Esophagus mucosa (tissue), 1 donor: ENCODE measurements at regions not wholly inside any gene's neighbourhood (a gene's known extent, or its start where the extent isn't known, plus 50 kb on each side); places are given as distances from the start of the nearest gene placed in this dataset.

ENCODE experiments used
- ATAC-seq: fragments of 200-7000 bp; cut with Tn5 transposase; one replicate; pipeline ENCODE4 v1.9.1; 2020
- donor health status: DM: yes; HTN: yes; CAD: no.

- no peak for ATAC-seq
These were observed 60.2 kb downstream of the ADAMTS1 start for GRCh38 chr21:26784974-26785373.

GRCh38 chr21:26783466-26784195, 61.6 kb downstream of the ADAMTS1 start:
- no peak for ATAC-seq

DNA sequence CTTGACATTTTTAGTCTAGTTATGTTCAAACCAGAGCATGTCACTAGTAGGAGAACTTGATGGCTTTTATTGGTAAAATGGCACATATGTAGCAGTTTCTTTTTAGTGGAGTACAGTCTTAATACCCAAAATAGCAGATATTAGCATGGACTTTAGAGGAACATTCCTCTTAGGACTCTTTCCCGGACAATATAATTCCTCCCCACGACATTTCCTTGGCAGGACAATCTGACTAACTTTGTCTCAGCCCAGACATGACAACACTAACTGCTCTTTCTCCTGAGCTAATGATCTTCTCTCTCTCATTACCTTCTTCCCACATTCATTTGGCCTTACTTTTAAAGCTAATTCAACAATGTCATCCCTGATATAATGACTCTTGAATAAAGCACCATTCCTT, 62.5 kb downstream of the ADAMTS1 start:
- no peak for ATAC-seq

GRCh38 chr21:26782331-26782730, 62.9 kb downstream of the ADAMTS1 start:
- ATAC-seq: no peak

GRCh38 chr21:26781331-26781730, 63.9 kb downstream of the ADAMTS1 start:
- no peak for ATAC-seq

- no peak for ATAC-seq
These were observed 68.0 kb downstream of the ADAMTS1 start for GRCh38 chr21:26777166-26777565.

GRCh38 chr21:26776310-26777021, 68.7 kb downstream of the ADAMTS1 start:
- ATAC-seq: no peak

DNA sequence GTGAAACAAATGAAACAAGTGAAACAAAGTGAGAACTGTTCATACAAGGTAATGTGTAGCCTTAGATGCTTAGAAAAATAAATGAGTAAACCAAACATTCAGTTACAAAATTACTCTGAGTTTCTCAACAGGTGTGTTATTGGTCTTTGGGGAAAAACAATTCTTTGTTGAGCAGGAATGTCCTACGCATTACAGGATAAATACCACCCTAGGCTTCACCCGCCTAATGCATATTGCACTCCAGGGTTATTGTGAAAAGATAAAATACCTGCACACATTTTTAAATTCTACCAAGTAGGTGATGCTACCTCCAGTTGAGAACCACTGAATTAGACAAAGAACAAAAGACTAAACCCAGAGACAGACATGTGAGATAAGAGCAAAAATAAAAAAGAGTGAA, 72.2 kb downstream of the ADAMTS1 start:
- ATAC-seq: no peak

- no peak for ATAC-seq
These were observed 75.5 kb downstream of the ADAMTS1 start for GRCh38 chr21:26769613-26770188.

- ATAC-seq: no peak
These were observed 78.3 kb downstream of the ADAMTS1 start for GRCh38 chr21:26766826-26767325.

DNA sequence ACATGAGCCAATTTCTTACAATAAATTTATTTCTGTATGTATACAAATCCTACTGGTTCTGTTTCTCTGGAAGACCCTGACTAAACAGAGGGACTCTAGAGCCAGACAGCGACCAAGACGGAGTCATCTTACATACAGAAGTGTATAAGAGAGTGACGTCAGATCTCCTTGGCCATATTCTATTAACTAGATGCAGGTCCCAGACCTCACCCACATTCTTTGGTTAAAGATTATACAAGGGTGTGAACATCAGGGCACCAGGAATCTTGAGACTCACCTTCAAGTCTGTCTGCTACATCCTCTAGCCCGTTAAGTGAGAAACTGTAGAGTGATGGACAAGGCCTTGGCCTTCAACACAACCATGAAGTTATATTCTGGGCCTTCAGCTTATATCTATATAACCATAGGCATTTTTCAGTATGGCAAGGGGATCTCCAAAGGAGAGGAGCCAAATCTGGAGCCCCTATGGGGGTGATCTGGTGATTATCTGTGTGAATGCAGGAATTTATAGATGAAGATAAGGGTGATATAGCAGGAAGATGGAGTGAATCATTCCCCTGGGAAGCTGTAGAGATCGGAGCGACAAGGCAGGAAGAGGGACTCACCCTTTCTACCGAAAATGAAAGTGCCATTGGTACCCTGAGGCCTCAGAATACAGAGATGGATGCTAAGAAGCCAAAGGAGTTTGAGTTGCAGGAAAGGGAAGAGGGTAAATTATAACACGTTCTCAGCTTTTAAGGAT, 83.9 kb downstream of the ADAMTS1 start:
- ATAC-seq: no peak

- no peak for ATAC-seq
These were observed 85.5 kb downstream of the ADAMTS1 start for GRCh38 chr21:26759731-26760130.

- ATAC-seq: no peak
These were observed 86.9 kb downstream of the ADAMTS1 start for GRCh38 chr21:26758083-26758880.

GRCh38 chr21:26756491-26757159, 88.6 kb downstream of the ADAMTS1 start:
- ATAC-seq: no peak

GRCh38 chr21:26754853-26755252, 90.4 kb downstream of the ADAMTS1 start:
- no peak for ATAC-seq

GRCh38 chr21:26753822-26754221, 91.4 kb downstream of the ADAMTS1 start:
- ATAC-seq: no peak

DNA sequence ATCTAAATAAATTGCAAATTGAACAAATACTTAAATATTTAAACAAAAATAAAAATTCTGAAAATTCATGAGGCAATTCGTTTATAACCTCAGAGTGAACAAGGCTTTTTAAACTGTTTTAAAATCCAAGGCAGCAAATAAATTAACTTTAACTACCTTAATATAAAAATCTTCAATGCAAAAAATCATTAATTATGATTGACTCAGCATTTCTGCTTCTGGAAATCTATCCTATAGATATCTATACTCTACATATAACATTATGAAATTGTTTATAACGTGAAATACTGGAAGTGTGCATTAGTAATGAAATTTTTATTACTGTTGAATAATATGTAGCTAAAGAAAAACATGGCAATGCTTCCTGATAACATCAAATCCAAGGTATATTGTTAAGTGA, 92.4 kb downstream of the ADAMTS1 start:
- ATAC-seq: no peak

DNA sequence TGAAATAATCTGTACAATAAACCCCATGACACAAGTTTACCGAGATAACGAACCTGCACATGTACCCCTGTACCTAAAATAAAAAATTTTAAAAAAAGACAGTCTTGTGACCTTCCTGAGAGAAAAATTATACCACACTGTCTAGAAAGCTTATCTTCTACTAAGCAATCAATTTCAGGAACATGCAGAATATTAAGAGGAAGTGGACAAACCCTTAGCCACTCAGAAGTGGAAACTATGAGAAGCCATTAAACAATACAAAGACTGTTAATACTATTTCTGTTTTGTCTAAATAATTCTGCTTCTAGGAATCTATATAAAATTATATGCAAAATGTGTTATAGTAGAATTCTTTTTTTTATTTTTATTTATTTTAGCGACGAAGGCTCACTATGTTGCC, 93.9 kb downstream of the ADAMTS1 start:
- no peak for ATAC-seq

GRCh38 chr21:26748066-26748465, 97.1 kb downstream of the ADAMTS1 start:
- no peak for ATAC-seq

DNA sequence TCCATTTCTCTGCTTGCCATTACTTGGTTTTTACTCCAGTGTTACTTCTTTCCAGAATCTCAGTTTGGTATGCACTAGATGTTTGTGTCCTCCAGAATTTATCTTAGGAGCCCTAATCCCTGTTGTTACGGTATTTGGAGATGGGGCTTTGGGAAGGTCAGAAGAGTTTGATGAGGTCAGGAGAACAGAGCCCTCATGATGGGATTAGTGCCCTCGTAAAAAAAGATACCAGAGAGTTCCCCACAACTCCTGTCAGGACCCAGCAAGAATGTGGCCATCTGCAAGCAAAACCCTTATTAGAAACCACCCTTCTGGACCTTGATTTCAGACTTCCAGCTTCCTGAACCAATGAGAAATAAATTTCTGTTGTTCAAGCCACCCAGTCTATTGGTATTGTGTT, 98.0 kb downstream of the ADAMTS1 start:
- ATAC-seq: no peak

- no peak for ATAC-seq
These were observed 101.7 kb downstream of the ADAMTS1 start for GRCh38 chr21:26743524-26743923.

DNA sequence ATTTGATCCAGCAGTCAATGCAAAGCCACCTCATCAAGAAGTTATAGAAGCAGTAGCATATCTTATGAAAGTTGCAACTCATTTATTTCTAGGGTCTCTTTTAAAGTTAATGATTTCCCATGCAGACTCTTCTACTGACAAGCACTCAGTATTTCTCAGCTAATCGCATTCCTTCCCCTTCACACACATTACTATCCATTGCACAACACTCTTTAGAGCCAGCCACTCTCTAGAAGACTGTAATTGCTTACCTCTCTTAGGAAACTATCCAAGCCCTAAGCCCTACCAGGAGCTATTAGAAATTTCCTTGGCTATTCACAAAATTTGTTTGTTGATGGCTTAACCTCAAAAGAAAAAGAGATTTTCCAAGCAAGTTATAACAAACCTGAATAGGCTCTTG, 106.0 kb downstream of the ADAMTS1 start:
- ATAC-seq: peak; percentile 73
